ENCODE measurements at regions not wholly inside any gene's neighbourhood (a gene's known extent, or its start where the extent isn't known, plus 50 kb on each side); places are given as distances from the start of the nearest gene placed in this dataset.

- TF ChIP-seq ZBTB40 (IDR thresholded peaks at IDR 0.05) (no peak), ZBTB40 (CRISPR knock-in tag; IDR thresholded peaks at IDR 0.05) (peak; percentile 74), SIX1 (CRISPR knock-in tag; IDR thresholded peaks at IDR 0.05; ENCODE audit: borderline replicate concordance) (peak; percentile 71; the same call in 1 of the 2 replicates), AKNA (CRISPR knock-in tag; IDR thresholded peaks at IDR 0.05; ENCODE audit: borderline replicate concordance) (0 out of 2 replicates have a peak, but pooled peaks have one; percentile 39), ZNF207 (IDR thresholded peaks at IDR 0.05; ENCODE audit: borderline replicate concordance) (no peak), ZNF556 (CRISPR knock-in tag; IDR thresholded peaks at IDR 0.05; ENCODE audit: borderline replicate concordance) (peak; percentile 85; the same call in 1 of the 2 replicates), GPN1 (CRISPR knock-in tag; IDR thresholded peaks at IDR 0.05; ENCODE audit: borderline replicate concordance) (no peak), UBTF (CRISPR knock-in tag; IDR thresholded peaks at IDR 0.05) (peak; percentile 73), ZNF138 (CRISPR knock-in tag; IDR thresholded peaks at IDR 0.05; ENCODE audit: low read depth) (no peak), DR1 (CRISPR knock-in tag; IDR thresholded peaks at IDR 0.05) (peak; percentile 65), NR2F6 (IDR thresholded peaks at IDR 0.05) (peak; percentile 33; the same call in 1 of the 2 replicates), NR2F6 (CRISPR knock-in tag; IDR thresholded peaks at IDR 0.05) (no peak), PPARG (CRISPR knock-in tag; conservative IDR thresholded peaks at IDR 0.05) (no peak; the same call in none of the 2 replicates), ZBTB42 (CRISPR knock-in tag; IDR thresholded peaks at IDR 0.05) (no peak)
These were observed 73.0 kb upstream of the NHSL1 start (continued) for GRCh38 chr6:138572167-138572875.
